H9 (cell line): ENCODE measurements at regions not wholly inside any gene's neighbourhood (a gene's known extent, or its start where the extent isn't known, plus 50 kb on each side); places are given as distances from the start of the nearest gene placed in this dataset.
A peak's percentile ranks its signal among the peaks of the same experiment; 100 is the strongest.

Experiments
- DNase-seq: peaks from one replicate; pipeline ENCODE4 v3.0.0-alpha.2; 2017
- H2AFZ ChIP-seq: one replicate; pipeline ENCODE4 v1.6.1; 2013; ENCODE audit warnings: mild to moderate bottlenecking, low read length, control low read depth, moderate library complexity
- H2AK5ac ChIP-seq: 2 replicates; pipeline ENCODE4 v1.6.1; 2013; ENCODE audit warnings: low read length, control low read depth, mixed read lengths; ENCODE audit not compliant: insufficient read length
- H2BK120ac ChIP-seq: one replicate; pipeline ENCODE4 v1.6.1; 2013; ENCODE audit warnings: low read depth, mild to moderate bottlenecking, low read length, control low read depth, inconsistent platforms; ENCODE audit not compliant: poor library complexity, severe bottlenecking
- H2BK12ac ChIP-seq: 2 replicates; pipeline ENCODE4 v1.6.1; 2013; ENCODE audit warnings: low read length, control low read depth, mixed read lengths, low read depth; ENCODE audit not compliant: insufficient read length
- H2BK15ac ChIP-seq: 2 replicates; pipeline ENCODE4 v1.6.1; 2013; ENCODE audit warnings: low read depth, low read length, control low read depth
- H2BK20ac ChIP-seq: one replicate; pipeline ENCODE4 v1.6.1; 2013; ENCODE audit warnings: low read depth, mild to moderate bottlenecking, low read length, control low read depth, inconsistent platforms; ENCODE audit not compliant: poor library complexity, severe bottlenecking
- H2BK5ac ChIP-seq: 2 replicates; pipeline ENCODE4 v1.6.1; 2013; ENCODE audit warnings: low read length, control low read depth, mixed read lengths; ENCODE audit not compliant: insufficient read length
- H3K14ac ChIP-seq: 2 replicates; pipeline ENCODE4 v1.6.1; 2013; ENCODE audit warnings: low read length, control low read depth; ENCODE audit not compliant: insufficient read depth
- H3K18ac ChIP-seq: 2 replicates; pipeline ENCODE4 v1.6.1; 2013; ENCODE audit warnings: low read depth, mild to moderate bottlenecking, mixed read lengths, low read length, control low read depth; ENCODE audit not compliant: insufficient read length
- H3K23ac ChIP-seq: 2 replicates; pipeline ENCODE4 v1.6.1; 2013; ENCODE audit warnings: low read length, control low read depth, mixed read lengths, low read depth; ENCODE audit not compliant: insufficient read length
- H3K23me2 ChIP-seq: 2 replicates; pipeline ENCODE4 v1.6.1; 2013; ENCODE audit warnings: low read depth, mild to moderate bottlenecking, mixed read lengths, low read length, control low read depth; ENCODE audit not compliant: insufficient read length, poor library complexity, severe bottlenecking
- H3K27ac ChIP-seq: 2 replicates; pipeline ENCODE4 v1.5.1; 2013; ENCODE audit warnings: low read length, control low read depth, mixed read lengths, low read depth; ENCODE audit not compliant: insufficient read length
- H3K27me3 ChIP-seq: 2 replicates; pipeline ENCODE4 v1.6.1; 2013; ENCODE audit warnings: low read length, control low read depth, inconsistent platforms; ENCODE audit not compliant: insufficient read depth
- H3K4ac ChIP-seq: 2 replicates; pipeline ENCODE4 v1.6.1; 2013; ENCODE audit warnings: low read depth, mild to moderate bottlenecking, control low read depth, inconsistent platforms, low read length, moderate library complexity
- H3K4me1 ChIP-seq: 2 replicates; pipeline ENCODE4 v1.6.1; 2013; ENCODE audit warnings: low read length, control low read depth, inconsistent platforms; ENCODE audit not compliant: insufficient read depth
- H3K4me2 ChIP-seq: 2 replicates; pipeline ENCODE4 v1.6.1; 2013; ENCODE audit warnings: low read length, control low read depth, mixed read lengths; ENCODE audit not compliant: insufficient read length, insufficient read depth
- H3K56ac ChIP-seq: 2 replicates; pipeline ENCODE4 v1.6.1; 2013; ENCODE audit warnings: low read depth, mild to moderate bottlenecking, mixed read lengths, low read length, control low read depth; ENCODE audit not compliant: insufficient read length
- H3K79me1 ChIP-seq: 2 replicates; pipeline ENCODE4 v1.6.1; 2013; ENCODE audit warnings: low read depth, mild to moderate bottlenecking, moderate library complexity, low read length, control low read depth, inconsistent platforms; ENCODE audit not compliant: insufficient read depth, poor library complexity, severe bottlenecking
- H3K79me2 ChIP-seq: 2 replicates; pipeline ENCODE4 v1.6.1; 2013; ENCODE audit warnings: low read length, control low read depth, inconsistent platforms; ENCODE audit not compliant: insufficient read depth
- H3K9ac ChIP-seq: 2 replicates; pipeline ENCODE4 v1.6.1; 2013; ENCODE audit warnings: low read length, control low read depth, mixed read lengths; ENCODE audit not compliant: insufficient read length; ENCODE audit errors: extremely low read depth
- H3K9me3 ChIP-seq: one replicate; pipeline ENCODE4 v1.6.1; 2013; ENCODE audit warnings: low read depth, low read length, inconsistent platforms; ENCODE audit not compliant: control insufficient read depth
- H3T11ph ChIP-seq: one replicate; pipeline ENCODE4 v1.6.1; 2013; ENCODE audit warnings: mild to moderate bottlenecking, low read length, control low read depth, inconsistent platforms
- H4K20me1 ChIP-seq: one replicate; pipeline ENCODE4 v1.6.1; 2013; ENCODE audit not compliant: control insufficient read depth, insufficient read length, insufficient read depth
- H4K5ac ChIP-seq: 2 replicates; pipeline ENCODE4 v1.6.1; 2013; ENCODE audit warnings: low read depth, mild to moderate bottlenecking, mixed read lengths, low read length, control low read depth; ENCODE audit not compliant: insufficient read length
- H4K8ac ChIP-seq: replicated peaks from 2 replicates; pipeline ENCODE4 v1.6.1; 2013; ENCODE audit warnings: low read length, control low read depth, mixed read lengths, low read depth; ENCODE audit not compliant: insufficient read length
- H4K91ac ChIP-seq: 2 replicates; pipeline ENCODE4 v1.6.1; 2013; ENCODE audit warnings: low read depth, mild to moderate bottlenecking, moderate library complexity, mixed read lengths, low read length, control low read depth; ENCODE audit not compliant: insufficient read length
- H3K27ac Mint-ChIP-seq, 3 experiments: 2 replicates in 2 of 3; 3 replicates in 1 of 3; pipeline ENCODE4 v1.8.0; 2020 to 2021; ENCODE audit warnings: mixed read lengths in 3 of 3, mild to moderate bottlenecking in 1 of 3, moderate library complexity in 1 of 3
- H3K27me3 Mint-ChIP-seq: 2 replicates; pipeline ENCODE4 v1.8.0; 2021; ENCODE audit warnings: low read depth, mild to moderate bottlenecking, moderate library complexity, mixed read lengths
- H3K36me3 Mint-ChIP-seq, 3 experiments: 2 replicates in 2 of 3; 3 replicates in 1 of 3; pipeline ENCODE4 v1.8.0; 2020 to 2021; ENCODE audit warnings: low read depth in 3 of 3, mixed read lengths in 3 of 3; ENCODE audit not compliant: insufficient read depth in 1 of 3
- H3K4me1 Mint-ChIP-seq, 2 experiments: 2 replicates each; pipeline ENCODE4 v1.8.0; 2020; ENCODE audit warnings: mixed read lengths in 2 of 2
- H3K4me3 Mint-ChIP-seq, 2 experiments: 2 replicates in 1 of 2; 3 replicates in 1 of 2; pipeline ENCODE4 v1.8.0; 2020 to 2021; ENCODE audit warnings: mild to moderate bottlenecking in 2 of 2, mixed read lengths in 2 of 2, moderate library complexity in 1 of 2
- H3K9me3 Mint-ChIP-seq, 2 experiments: 2 replicates in 1 of 2; 3 replicates in 1 of 2; pipeline ENCODE4 v1.8.0; 2020; ENCODE audit warnings: mild to moderate bottlenecking in 2 of 2, mixed read lengths in 2 of 2, moderate library complexity in 1 of 2
- CTCF ChIP-seq: fragments of 200-600 bp; sonication (generic); conservative IDR thresholded peaks from 3 replicates; pipeline ENCODE4 v1.8.0; 2021; ENCODE audit warnings: antibody characterized with exemption, mild to moderate bottlenecking
- whole genome bisulfite sequencing: extraction: QIAGEN DNeasy Blood & Tissue Kit; methylation state at CpG from one replicate; pipeline ENCODE4 v1.1.7; 2013; ENCODE audit warnings: missing lambda C conversion rate, low lambda C conversion rate, mixed read lengths; ENCODE audit not compliant: insufficient read length; ENCODE audit errors: extremely low coverage; 5-methylcytosine and 5-hydroxymethylcytosine counted together

- H2BK120ac ChIP-seq: no peak overlapping the region
- H3T11ph ChIP-seq: no peak overlapping the region
- peak; percentile 10 for DNase-seq
- no peaks in the 10 kb centered on the region for H4K20me1 ChIP-seq
- TF ChIP-seq CTCF: no peak
- no peaks in the 10 kb centered on the region for H3K79me2 ChIP-seq
- no peak overlapping the region for H3K14ac ChIP-seq
- no peak overlapping the region for H4K91ac ChIP-seq
- no peak overlapping the region for H3K4ac ChIP-seq
- no peak overlapping the region for H2AK5ac ChIP-seq
- H3K27me3 Mint-ChIP-seq: peaks cover 8% of the 10 kb centered on the region
- H3K9me3 ChIP-seq: no peaks in the 10 kb centered on the region
- H3K79me1 ChIP-seq: no peaks in the 10 kb centered on the region
- H3K23me2 ChIP-seq: no peaks in the 10 kb centered on the region
- H3K4me3 Mint-ChIP-seq: no peak overlapping the region
- H3K23ac ChIP-seq: no peak overlapping the region
- no peak overlapping the region for H2BK5ac ChIP-seq
- H3K27ac ChIP-seq: no peak overlapping the region
- H2AFZ ChIP-seq: no peak overlapping the region
- WGBS: no CpG with 5 or more reads among the region's 17 CpGs
- no peak overlapping the region for H3K4me2 ChIP-seq
- H4K5ac ChIP-seq: no peak overlapping the region
- H3K56ac ChIP-seq: no peak overlapping the region
- no peak overlapping the region for H2BK20ac ChIP-seq
- no peaks in the 10 kb centered on the region; a peak in 1 of 7 replicates for H3K36me3 Mint-ChIP-seq
- no peak overlapping the region for H3K18ac ChIP-seq
- H2BK15ac ChIP-seq: no peak overlapping the region
- peak overlapping the region in 1 of 3 experiments; percentile 4; a peak in 1 of 7 replicates for H3K27ac Mint-ChIP-seq
- H3K4me1 ChIP-seq: no peaks in the 10 kb centered on the region
- H4K8ac ChIP-seq: no peak overlapping the region
- no peaks in the 10 kb centered on the region for H3K27me3 ChIP-seq
- H3K9ac ChIP-seq: no peak overlapping the region
- no peak overlapping the region for H2BK12ac ChIP-seq
- 0 out of 4 replicates have a peak, but pooled peaks cover 0 to 8% of the 10 kb centered on the region in 2 experiments for H3K4me1 Mint-ChIP-seq
- H3K9me3 Mint-ChIP-seq: no peaks in the 10 kb centered on the region; a peak in 2 of 5 replicates
Measured at GRCh38 chr18:78737006-78737915, 242.4 kb upstream of the SALL3 start.
